Memory B cell (primary cell): ENCODE measurements at regions not wholly inside any gene's neighbourhood (a gene's known extent, or its start where the extent isn't known, plus 50 kb on each side); places are given as distances from the start of the nearest gene placed in this dataset.

Experiments
- ATAC-seq: fragments of 150-1000 bp; cut with Tn5 transposase; 2 replicates; pipeline ENCODE4 v1.10.0; 2021; ENCODE audit warnings: low read depth, mild to moderate bottlenecking, moderate library complexity
- DNase-seq, 2 donors: peaks; one replicate each; pipeline ENCODE4 v3.0.0; 2022; ENCODE audit warnings: low spot score in 2 of 2
- H3K27ac Mint-ChIP-seq: one replicate; pipeline ENCODE4 v1.8.0; 2022; ENCODE audit warnings: mild to moderate bottlenecking, moderate library complexity, mixed read lengths
- H3K27me3 Mint-ChIP-seq: one replicate; pipeline ENCODE4 v1.8.0; 2022; ENCODE audit warnings: mixed read lengths
- H3K36me3 Mint-ChIP-seq: one replicate; pipeline ENCODE4 v1.8.0; 2022; ENCODE audit warnings: mild to moderate bottlenecking, mixed read lengths
- H3K4me1 Mint-ChIP-seq: one replicate; pipeline ENCODE4 v1.8.0; 2022; ENCODE audit warnings: mixed read lengths
- H3K4me3 Mint-ChIP-seq: one replicate; pipeline ENCODE4 v1.8.0; 2022; ENCODE audit warnings: mild to moderate bottlenecking, moderate library complexity, mixed read lengths
- H3K9me3 Mint-ChIP-seq: one replicate; pipeline ENCODE4 v1.8.0; 2022; ENCODE audit warnings: mixed read lengths

DNA sequence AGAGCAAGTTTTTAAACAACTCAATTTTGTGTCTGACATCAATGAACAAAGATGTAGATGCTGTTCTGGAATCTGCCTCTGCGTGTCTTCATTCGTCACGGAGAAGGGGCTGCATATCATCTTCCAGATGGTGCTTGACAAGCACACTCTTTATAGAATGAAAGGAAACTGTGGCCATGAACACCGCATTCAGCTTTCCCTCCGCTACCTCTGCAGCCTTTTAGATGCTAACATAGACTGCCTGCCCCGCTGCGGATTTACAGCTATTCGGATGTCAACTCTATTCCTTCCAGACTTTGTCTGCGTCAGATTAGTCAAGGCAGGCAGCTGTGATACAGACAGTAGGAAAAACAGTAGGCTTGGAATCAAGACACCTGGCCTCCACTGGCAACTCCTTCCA, 232.9 kb downstream of the TJP1 start:
- no peak overlapping the region for H3K4me3 Mint-ChIP-seq
- no peaks in the 10 kb centered on the region for H3K4me1 Mint-ChIP-seq
- peaks cover 3% of the 10 kb centered on the region for H3K27me3 Mint-ChIP-seq
- H3K36me3 Mint-ChIP-seq = no peaks in the 10 kb centered on the region
- H3K9me3 Mint-ChIP-seq = peaks cover 5% of the 10 kb centered on the region
- DNase-seq (no peak), ATAC-seq (no peak)
- no peak overlapping the region for H3K27ac Mint-ChIP-seq

DNA sequence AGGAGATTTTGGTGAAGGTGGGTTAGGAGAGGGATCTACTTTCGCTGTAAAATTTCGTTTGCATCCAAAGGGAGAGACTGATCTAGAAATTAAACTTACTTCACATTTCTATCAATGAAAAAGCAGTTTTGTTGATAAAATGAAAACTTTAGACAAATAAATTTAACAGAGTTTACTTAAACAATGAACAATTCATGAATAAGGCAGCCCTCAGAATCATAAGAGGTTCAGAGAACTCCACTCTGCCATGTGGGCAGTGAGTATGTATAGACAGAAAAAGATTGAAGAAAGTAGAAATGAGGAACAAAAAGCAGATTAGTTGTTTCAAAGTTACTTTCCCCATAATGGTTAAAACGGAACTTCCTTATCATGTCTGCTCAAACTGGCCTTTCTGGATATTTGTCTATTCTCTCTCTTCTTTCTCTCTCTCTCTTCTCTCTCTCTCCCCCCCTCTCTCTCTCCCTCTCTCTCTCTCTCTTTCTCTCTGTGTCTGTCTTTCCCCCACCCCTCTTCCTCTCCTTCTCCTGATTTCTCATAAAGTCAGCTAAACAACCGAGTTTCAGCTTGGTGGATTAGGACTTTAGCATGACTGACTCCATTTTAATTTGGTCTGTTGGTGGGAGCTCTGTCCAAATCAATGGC, 248.9 kb downstream of the TJP1 start:
- Mint-ChIP-seq H3K27me3 (peaks cover 18% of the 10 kb centered on the region), H3K27ac (no peak overlapping the region), H3K36me3 (no peaks in the 10 kb centered on the region), H3K4me3 (no peak overlapping the region), H3K4me1 (no peaks in the 10 kb centered on the region), H3K9me3 (peaks cover 3% of the 10 kb centered on the region)
- DNase-seq (no peak), ATAC-seq (no peak)

DNA sequence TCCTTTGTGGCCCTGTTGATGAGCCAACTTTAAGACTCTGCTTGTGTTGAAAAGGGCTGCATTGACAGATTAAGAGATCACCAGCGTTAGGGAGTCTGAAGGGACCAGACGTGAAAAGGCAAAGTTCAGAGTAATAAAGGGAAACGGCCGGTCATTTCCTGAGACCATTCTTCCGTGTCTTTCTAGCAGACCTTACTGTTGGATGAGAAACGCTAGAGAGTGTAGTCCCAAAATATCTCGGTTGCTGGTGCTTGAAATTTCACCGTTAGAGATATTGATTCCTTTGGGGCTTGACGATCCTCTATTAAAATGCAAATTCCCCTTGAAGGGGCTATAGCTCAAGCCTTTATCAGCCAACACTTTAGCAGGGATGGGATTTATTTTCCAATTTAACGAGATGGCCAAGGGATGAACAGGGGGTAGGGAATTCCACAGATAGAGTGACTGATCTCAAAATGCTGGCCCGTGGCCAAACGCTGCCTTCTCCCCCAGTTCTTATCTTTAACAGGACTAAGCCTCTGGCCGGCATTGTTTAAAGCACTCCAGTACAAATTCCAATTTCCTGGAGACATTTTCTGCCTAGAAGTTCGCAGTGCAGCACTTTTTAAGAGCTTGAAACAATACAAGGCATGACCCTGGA, 250.4 kb downstream of the TJP1 start:
- Mint-ChIP-seq H3K36me3 (peaks cover 2% of the 10 kb centered on the region), H3K9me3 (peaks cover 3% of the 10 kb centered on the region), H3K27ac (no peak overlapping the region), H3K27me3 (peaks cover 21% of the 10 kb centered on the region), H3K4me1 (no peaks in the 10 kb centered on the region), H3K4me3 (peak overlapping the region; percentile 28)
- ATAC-seq (no peak), DNase-seq (no peak)

DNA sequence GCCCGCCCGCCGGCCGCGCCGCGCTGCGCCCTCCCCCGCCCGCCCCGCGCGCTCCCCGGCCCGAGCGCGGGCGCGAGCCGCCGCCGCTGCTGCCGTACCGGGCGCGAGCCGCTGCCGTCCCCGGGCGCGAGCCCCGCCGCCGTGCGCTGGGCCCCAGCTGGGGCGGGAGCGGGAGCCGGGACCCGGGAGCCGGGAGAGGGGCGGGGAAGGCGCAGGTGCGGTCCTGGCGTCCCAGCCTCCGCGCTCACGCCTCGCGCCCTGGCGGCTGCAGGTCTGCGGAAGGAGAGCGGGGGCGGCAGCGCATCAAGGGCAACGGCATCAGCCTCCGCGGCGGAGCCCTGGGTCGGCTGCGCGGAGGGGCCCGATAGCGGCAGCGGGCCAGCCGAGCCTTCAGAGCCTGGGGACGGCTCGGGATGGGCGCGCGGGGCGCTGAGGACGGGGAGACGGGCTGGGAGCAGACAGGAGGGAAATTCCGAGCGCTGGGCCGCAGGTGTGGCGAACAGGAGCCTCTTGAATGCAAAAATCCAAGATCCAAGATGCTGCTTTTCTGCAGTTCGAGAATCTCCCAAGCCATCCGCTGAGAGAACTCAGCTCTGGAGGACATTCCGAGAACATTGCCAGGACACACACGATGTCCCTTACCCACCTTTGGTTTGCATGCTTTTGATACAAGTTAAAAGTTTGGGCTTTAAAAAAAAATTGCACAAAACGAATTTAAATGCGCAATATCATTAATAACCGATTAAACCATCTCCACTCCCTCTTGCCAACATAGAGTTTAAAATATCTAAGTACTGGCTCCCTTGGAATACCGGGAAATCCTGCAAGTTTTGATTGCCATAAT, 251.1 kb downstream of the TJP1 start:
- Mint-ChIP-seq H3K27ac (no peak overlapping the region), H3K27me3 (peaks cover 24% of the 10 kb centered on the region), H3K36me3 (peaks cover 2% of the 10 kb centered on the region), H3K4me3 (peak overlapping the region; percentile 28), H3K4me1 (no peaks in the 10 kb centered on the region), H3K9me3 (peaks cover 3% of the 10 kb centered on the region)
- ATAC-seq (no peak), DNase-seq (no peak)

DNA sequence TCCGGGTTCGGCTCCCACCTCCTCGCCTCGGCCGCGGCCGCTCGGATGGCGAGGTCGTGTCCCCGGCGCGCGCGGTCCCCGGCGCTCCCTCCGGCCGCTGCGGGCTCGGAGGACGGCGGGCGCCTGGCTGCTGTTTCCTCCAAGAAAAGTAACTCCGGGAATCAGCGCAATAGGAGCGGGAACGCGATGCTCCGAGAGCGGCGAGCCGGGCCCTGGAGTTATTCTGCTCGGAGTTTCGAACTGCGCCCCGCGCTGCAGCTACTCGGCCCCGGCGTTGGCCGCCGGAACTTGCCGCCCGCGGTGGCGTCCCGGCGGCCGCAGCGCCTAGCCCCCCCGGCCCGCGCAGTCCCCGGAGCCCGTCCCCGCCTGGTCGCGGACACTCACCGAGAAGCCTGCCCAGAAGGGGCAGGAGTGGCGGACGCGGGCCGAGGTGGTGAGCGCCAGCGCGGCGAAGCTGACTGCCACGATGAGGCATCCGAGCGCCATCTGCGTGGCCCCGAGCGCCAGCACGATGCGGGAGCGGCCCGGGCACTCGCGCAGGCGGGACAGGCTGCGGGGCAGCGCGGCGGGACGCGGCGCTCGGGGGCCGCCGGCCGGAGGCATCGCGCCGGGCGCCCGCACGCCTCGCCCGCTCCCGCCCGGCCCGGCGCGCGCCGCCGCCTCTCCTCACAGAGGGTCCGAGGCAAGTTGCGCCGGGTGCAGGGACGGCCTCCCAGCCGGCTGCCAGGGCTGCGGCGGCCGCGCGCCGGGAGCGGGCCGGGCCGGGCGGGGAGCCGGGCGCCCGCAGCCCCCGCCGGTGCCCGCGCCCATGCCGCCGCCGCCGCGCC, 251.9 kb downstream of the TJP1 start:
- DNase-seq = no peak
- Mint-ChIP-seq H3K36me3 (peaks cover 2% of the 10 kb centered on the region), H3K9me3 (peaks cover 3% of the 10 kb centered on the region), H3K27ac (no peak overlapping the region), H3K4me3 (no peak overlapping the region), H3K27me3 (peaks cover 26% of the 10 kb centered on the region), H3K4me1 (no peaks in the 10 kb centered on the region)
- ATAC-seq = no peak

DNA sequence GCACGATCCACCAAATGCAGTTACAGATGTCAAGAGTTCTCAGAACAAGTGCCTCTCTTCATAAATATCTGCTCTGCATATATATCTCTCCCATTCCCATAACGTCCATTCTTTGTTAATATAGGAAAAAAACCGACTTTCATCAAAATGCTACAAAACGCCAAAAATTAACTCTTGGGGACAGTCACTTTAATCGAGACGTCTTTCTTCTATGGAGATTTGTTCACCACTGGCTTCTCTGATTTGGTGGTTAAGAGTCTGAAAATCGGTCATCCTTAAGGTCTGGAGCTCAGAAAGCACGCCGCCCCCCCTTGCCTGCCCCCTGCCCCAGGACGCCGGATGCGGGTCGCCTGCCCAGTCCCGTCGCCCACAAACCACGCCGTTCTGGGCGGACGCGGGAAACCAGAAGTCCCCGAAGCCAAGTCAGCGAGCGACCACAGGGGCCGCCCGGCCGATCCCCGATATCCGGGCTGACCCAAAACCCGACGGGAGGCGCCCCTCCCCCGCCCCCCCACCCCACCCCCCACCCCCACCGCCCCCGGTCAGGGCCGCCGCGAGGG, 252.7 kb downstream of the TJP1 start:
- Mint-ChIP-seq H3K9me3 (peaks cover 3% of the 10 kb centered on the region), H3K27ac (no peak overlapping the region)

DNA sequence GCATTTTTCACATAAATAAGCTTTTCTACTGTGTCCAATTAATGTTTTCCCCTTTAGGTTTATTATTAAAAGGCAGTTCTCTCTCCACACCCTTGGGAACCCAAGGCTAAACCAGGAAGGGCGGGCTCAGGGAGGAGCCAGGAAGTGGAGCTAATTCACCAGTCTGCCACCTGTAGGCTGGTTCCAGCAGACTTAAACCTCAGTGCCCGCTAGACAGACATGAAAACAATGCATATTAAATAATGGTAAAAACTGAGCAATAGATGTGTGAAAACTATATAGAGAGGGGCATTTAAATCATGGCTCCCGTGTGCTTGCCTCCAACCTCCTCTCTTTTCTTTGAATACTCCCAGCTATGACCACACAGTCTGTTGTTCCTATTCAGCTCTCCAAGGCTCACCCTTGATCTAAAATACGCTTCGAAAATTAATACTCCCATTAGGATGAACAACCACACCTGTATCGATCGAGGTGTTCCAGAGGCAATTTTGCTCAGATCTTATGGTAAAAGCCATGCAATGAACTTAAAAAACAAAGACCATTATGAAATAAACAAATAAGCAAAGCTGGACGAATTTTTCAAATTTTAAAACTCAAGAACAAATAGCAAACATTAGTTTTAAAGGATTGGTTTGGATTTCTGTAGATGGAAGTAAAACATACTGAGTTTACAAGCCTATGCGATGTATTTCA, 253.3 kb downstream of the TJP1 start:
- DNase-seq (no peak), ATAC-seq (no peak)
- no peak overlapping the region for H3K27ac Mint-ChIP-seq
- H3K27me3 Mint-ChIP-seq = peaks cover 24% of the 10 kb centered on the region
- H3K4me1 Mint-ChIP-seq = no peaks in the 10 kb centered on the region
- peaks cover 3% of the 10 kb centered on the region for H3K9me3 Mint-ChIP-seq
- H3K36me3 Mint-ChIP-seq = peaks cover 2% of the 10 kb centered on the region
- H3K4me3 Mint-ChIP-seq = peak overlapping the region; percentile 50

More for the DNA sequence above, 252.7 kb downstream of the TJP1 start:
- DNase-seq (no peak), ATAC-seq (no peak)
- Mint-ChIP-seq H3K27me3 (peaks cover 24% of the 10 kb centered on the region), H3K4me1 (no peaks in the 10 kb centered on the region), H3K4me3 (peak overlapping the region; percentile 50), H3K36me3 (peaks cover 2% of the 10 kb centered on the region)

DNA sequence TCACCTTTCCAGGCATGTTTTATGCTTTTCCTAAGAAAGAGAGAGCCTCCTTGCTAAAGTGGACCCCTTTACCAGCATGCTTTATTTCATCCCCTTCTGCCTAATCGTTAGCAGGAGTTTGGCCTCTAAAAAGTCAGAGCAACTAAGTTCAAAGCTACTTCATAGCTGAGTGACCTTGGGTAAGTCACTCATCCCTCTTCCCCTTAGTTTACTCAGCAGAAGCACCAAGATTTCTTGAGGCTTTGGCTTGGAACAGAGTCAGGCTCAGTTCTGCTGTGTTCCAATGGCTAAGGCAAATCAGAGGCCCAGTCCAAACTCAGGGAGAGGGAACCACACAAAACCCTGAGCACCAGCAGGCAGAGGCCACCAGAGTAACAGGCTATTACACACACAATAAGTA, 254.9 kb downstream of the TJP1 start:
- Mint-ChIP-seq H3K27me3 (peaks cover 18% of the 10 kb centered on the region), H3K9me3 (peaks cover 3% of the 10 kb centered on the region), H3K4me3 (no peak overlapping the region), H3K36me3 (peaks cover 2% of the 10 kb centered on the region), H3K27ac (no peak overlapping the region), H3K4me1 (no peaks in the 10 kb centered on the region)
- no peak for DNase-seq
- no peak for ATAC-seq

DNA sequence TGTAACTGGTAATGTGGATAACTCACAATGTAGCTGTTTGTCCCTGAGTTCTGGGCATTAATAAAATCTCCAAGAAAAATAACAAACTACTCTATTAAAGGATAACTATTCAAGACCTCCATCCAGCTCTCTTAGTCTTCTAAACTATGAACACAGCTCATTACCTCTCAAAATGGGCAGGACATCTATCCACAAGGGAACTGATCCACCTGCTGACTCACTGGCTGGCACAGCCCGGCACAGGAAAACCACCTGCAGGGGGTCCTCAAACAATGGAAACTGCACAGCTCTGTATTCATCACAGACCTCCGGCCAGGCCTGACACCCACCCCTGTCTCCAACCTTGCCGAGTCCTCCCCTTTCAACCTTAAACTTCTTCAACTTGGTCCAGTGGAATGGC, 255.4 kb downstream of the TJP1 start:
- H3K27me3 Mint-ChIP-seq = peaks cover 16% of the 10 kb centered on the region
- ATAC-seq = no peak
- H3K4me1 Mint-ChIP-seq = no peaks in the 10 kb centered on the region
- DNase-seq = no peak
- H3K27ac Mint-ChIP-seq = no peak overlapping the region
- H3K36me3 Mint-ChIP-seq = peaks cover 2% of the 10 kb centered on the region
- H3K9me3 Mint-ChIP-seq = peaks cover 7% of the 10 kb centered on the region
- no peak overlapping the region for H3K4me3 Mint-ChIP-seq

DNA sequence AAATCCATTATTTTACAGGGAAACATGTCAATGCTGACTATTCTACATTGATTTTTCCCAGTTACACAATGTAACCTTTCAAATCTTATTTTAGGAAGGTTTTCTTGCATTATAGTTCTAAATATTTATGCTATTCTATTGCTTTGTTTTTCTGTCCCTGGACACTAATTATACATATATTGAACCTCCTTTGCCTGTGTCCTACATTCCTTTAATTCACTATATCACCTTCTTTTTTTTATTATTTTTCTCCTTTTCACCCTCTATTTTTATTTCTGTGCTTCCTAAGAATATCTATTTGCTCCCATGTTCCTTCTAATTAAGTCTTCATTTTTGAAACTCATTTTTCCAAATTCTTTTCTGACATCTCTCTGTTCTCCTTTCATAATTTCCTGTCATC, 259.2 kb downstream of the TJP1 start:
- no peak for ATAC-seq
- H3K27ac Mint-ChIP-seq = no peak overlapping the region
- H3K4me1 Mint-ChIP-seq = no peaks in the 10 kb centered on the region
- peaks cover 17% of the 10 kb centered on the region for H3K27me3 Mint-ChIP-seq
- H3K4me3 Mint-ChIP-seq = no peak overlapping the region
- H3K36me3 Mint-ChIP-seq = peaks cover 4% of the 10 kb centered on the region
- H3K9me3 Mint-ChIP-seq = peaks cover 13% of the 10 kb centered on the region
- no peak for DNase-seq

DNA sequence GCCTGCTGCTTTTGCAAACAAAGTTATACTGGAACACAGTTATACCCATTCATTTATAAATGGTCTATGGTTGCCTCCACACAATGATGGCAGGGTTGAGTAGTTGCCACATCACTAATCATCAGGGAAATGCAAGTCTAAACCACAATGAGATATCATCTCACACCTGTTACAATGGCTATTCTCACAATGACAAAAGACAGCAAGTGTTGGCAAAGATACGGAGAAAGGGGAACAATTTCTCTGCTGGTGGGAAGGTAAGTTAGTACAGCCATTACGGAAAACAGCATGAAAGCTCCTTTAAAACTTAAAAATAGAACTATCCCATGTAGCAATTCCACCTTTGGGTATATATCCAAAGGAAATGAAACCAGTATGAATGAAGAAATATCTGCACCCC, 261.4 kb downstream of the TJP1 start:
- no peak overlapping the region for H3K4me3 Mint-ChIP-seq
- no peaks in the 10 kb centered on the region for H3K4me1 Mint-ChIP-seq
- no peak for DNase-seq
- H3K36me3 Mint-ChIP-seq = peaks cover 2% of the 10 kb centered on the region
- ATAC-seq = no peak
- H3K9me3 Mint-ChIP-seq = peaks cover 13% of the 10 kb centered on the region
- peaks cover 10% of the 10 kb centered on the region for H3K27me3 Mint-ChIP-seq
- no peak overlapping the region for H3K27ac Mint-ChIP-seq

DNA sequence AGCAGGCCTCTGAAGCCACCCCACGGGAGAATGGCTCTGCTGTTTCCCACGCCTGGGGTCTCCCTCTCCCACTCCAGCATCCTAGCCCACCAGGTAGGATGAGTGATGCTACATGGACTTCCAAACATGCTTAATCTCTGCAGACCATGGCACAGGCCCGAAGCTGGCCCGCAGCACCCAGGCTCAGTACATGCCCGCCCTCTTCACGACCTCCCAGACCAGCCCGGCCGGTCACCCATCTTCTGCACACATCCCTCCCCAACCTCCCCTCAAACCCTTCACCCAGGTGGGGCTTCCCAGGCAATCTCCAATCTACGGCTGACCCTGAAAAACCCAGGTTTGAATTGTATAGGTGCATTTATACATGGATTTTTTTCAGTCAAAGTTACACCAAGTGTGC, 264.0 kb downstream of the TJP1 start:
- peaks cover 11% of the 10 kb centered on the region for H3K9me3 Mint-ChIP-seq
- H3K27me3 Mint-ChIP-seq = peaks cover 13% of the 10 kb centered on the region
- peaks cover 2% of the 10 kb centered on the region for H3K36me3 Mint-ChIP-seq
- H3K4me3 Mint-ChIP-seq = no peak overlapping the region
- no peaks in the 10 kb centered on the region for H3K4me1 Mint-ChIP-seq
- H3K27ac Mint-ChIP-seq = no peak overlapping the region
- no peak for DNase-seq
- no peak for ATAC-seq

DNA sequence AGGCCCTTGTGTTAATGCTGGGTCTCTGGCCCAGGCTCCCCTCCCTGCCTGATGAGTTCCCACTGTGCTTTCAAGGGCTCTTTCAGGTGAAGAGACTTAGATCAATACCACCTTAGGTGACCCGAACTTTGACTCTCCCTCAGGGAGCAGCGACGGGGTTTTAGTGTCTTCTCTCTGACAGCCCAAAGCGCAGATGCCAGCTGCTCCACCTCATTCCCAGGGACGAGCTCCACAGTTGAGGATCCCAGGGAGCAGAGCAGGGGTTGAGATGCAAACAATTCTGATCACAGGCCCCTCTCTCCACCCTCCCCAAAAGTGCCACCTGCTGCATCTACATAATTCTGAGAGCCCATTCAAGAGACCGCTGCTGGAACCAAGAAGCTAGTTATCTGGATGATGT, 265.1 kb downstream of the TJP1 start:
- H3K36me3 Mint-ChIP-seq = peaks cover 2% of the 10 kb centered on the region
- no peaks in the 10 kb centered on the region for H3K4me1 Mint-ChIP-seq
- H3K4me3 Mint-ChIP-seq = no peak overlapping the region
- ATAC-seq = no peak
- peaks cover 14% of the 10 kb centered on the region for H3K27me3 Mint-ChIP-seq
- peaks cover 9% of the 10 kb centered on the region for H3K9me3 Mint-ChIP-seq
- no peak overlapping the region for H3K27ac Mint-ChIP-seq
- no peak for DNase-seq
